H9 (cell line): ENCODE measurements at regions not wholly inside any gene's neighbourhood (a gene's known extent, or its start where the extent isn't known, plus 50 kb on each side); places are given as distances from the start of the nearest gene placed in this dataset.

Source experiments
- DNase-seq: peaks from one replicate; pipeline ENCODE4 v3.0.0-alpha.2; 2017
- H2AFZ ChIP-seq: one replicate; pipeline ENCODE4 v1.6.1; 2013; ENCODE audit warnings: mild to moderate bottlenecking, low read length, control low read depth, moderate library complexity
- H2AK5ac ChIP-seq: 2 replicates; pipeline ENCODE4 v1.6.1; 2013; ENCODE audit warnings: low read length, control low read depth, mixed read lengths; ENCODE audit not compliant: insufficient read length
- H2BK120ac ChIP-seq: one replicate; pipeline ENCODE4 v1.6.1; 2013; ENCODE audit warnings: low read depth, mild to moderate bottlenecking, low read length, control low read depth, inconsistent platforms; ENCODE audit not compliant: poor library complexity, severe bottlenecking
- H2BK12ac ChIP-seq: 2 replicates; pipeline ENCODE4 v1.6.1; 2013; ENCODE audit warnings: low read length, control low read depth, mixed read lengths, low read depth; ENCODE audit not compliant: insufficient read length
- H2BK15ac ChIP-seq: 2 replicates; pipeline ENCODE4 v1.6.1; 2013; ENCODE audit warnings: low read depth, low read length, control low read depth
- H2BK20ac ChIP-seq: one replicate; pipeline ENCODE4 v1.6.1; 2013; ENCODE audit warnings: low read depth, mild to moderate bottlenecking, low read length, control low read depth, inconsistent platforms; ENCODE audit not compliant: poor library complexity, severe bottlenecking
- H2BK5ac ChIP-seq: 2 replicates; pipeline ENCODE4 v1.6.1; 2013; ENCODE audit warnings: low read length, control low read depth, mixed read lengths; ENCODE audit not compliant: insufficient read length
- H3K14ac ChIP-seq: 2 replicates; pipeline ENCODE4 v1.6.1; 2013; ENCODE audit warnings: low read length, control low read depth; ENCODE audit not compliant: insufficient read depth
- H3K18ac ChIP-seq: 2 replicates; pipeline ENCODE4 v1.6.1; 2013; ENCODE audit warnings: low read depth, mild to moderate bottlenecking, mixed read lengths, low read length, control low read depth; ENCODE audit not compliant: insufficient read length
- H3K23ac ChIP-seq: 2 replicates; pipeline ENCODE4 v1.6.1; 2013; ENCODE audit warnings: low read length, control low read depth, mixed read lengths, low read depth; ENCODE audit not compliant: insufficient read length
- H3K23me2 ChIP-seq: 2 replicates; pipeline ENCODE4 v1.6.1; 2013; ENCODE audit warnings: low read depth, mild to moderate bottlenecking, mixed read lengths, low read length, control low read depth; ENCODE audit not compliant: insufficient read length, poor library complexity, severe bottlenecking
- H3K27ac ChIP-seq: 2 replicates; pipeline ENCODE4 v1.5.1; 2013; ENCODE audit warnings: low read length, control low read depth, mixed read lengths, low read depth; ENCODE audit not compliant: insufficient read length
- H3K27me3 ChIP-seq: 2 replicates; pipeline ENCODE4 v1.6.1; 2013; ENCODE audit warnings: low read length, control low read depth, inconsistent platforms; ENCODE audit not compliant: insufficient read depth
- H3K4ac ChIP-seq: 2 replicates; pipeline ENCODE4 v1.6.1; 2013; ENCODE audit warnings: low read depth, mild to moderate bottlenecking, control low read depth, inconsistent platforms, low read length, moderate library complexity
- H3K4me1 ChIP-seq: 2 replicates; pipeline ENCODE4 v1.6.1; 2013; ENCODE audit warnings: low read length, control low read depth, inconsistent platforms; ENCODE audit not compliant: insufficient read depth
- H3K4me2 ChIP-seq: 2 replicates; pipeline ENCODE4 v1.6.1; 2013; ENCODE audit warnings: low read length, control low read depth, mixed read lengths; ENCODE audit not compliant: insufficient read length, insufficient read depth
- H3K56ac ChIP-seq: 2 replicates; pipeline ENCODE4 v1.6.1; 2013; ENCODE audit warnings: low read depth, mild to moderate bottlenecking, mixed read lengths, low read length, control low read depth; ENCODE audit not compliant: insufficient read length
- H3K79me1 ChIP-seq: 2 replicates; pipeline ENCODE4 v1.6.1; 2013; ENCODE audit warnings: low read depth, mild to moderate bottlenecking, moderate library complexity, low read length, control low read depth, inconsistent platforms; ENCODE audit not compliant: insufficient read depth, poor library complexity, severe bottlenecking
- H3K79me2 ChIP-seq: 2 replicates; pipeline ENCODE4 v1.6.1; 2013; ENCODE audit warnings: low read length, control low read depth, inconsistent platforms; ENCODE audit not compliant: insufficient read depth
- H3K9ac ChIP-seq: 2 replicates; pipeline ENCODE4 v1.6.1; 2013; ENCODE audit warnings: low read length, control low read depth, mixed read lengths; ENCODE audit not compliant: insufficient read length; ENCODE audit errors: extremely low read depth
- H3K9me3 ChIP-seq: one replicate; pipeline ENCODE4 v1.6.1; 2013; ENCODE audit warnings: low read depth, low read length, inconsistent platforms; ENCODE audit not compliant: control insufficient read depth
- H3T11ph ChIP-seq: one replicate; pipeline ENCODE4 v1.6.1; 2013; ENCODE audit warnings: mild to moderate bottlenecking, low read length, control low read depth, inconsistent platforms
- H4K20me1 ChIP-seq: one replicate; pipeline ENCODE4 v1.6.1; 2013; ENCODE audit not compliant: control insufficient read depth, insufficient read length, insufficient read depth
- H4K5ac ChIP-seq: 2 replicates; pipeline ENCODE4 v1.6.1; 2013; ENCODE audit warnings: low read depth, mild to moderate bottlenecking, mixed read lengths, low read length, control low read depth; ENCODE audit not compliant: insufficient read length
- H4K8ac ChIP-seq: replicated peaks from 2 replicates; pipeline ENCODE4 v1.6.1; 2013; ENCODE audit warnings: low read length, control low read depth, mixed read lengths, low read depth; ENCODE audit not compliant: insufficient read length
- H4K91ac ChIP-seq: 2 replicates; pipeline ENCODE4 v1.6.1; 2013; ENCODE audit warnings: low read depth, mild to moderate bottlenecking, moderate library complexity, mixed read lengths, low read length, control low read depth; ENCODE audit not compliant: insufficient read length
- H3K27ac Mint-ChIP-seq, 3 experiments: 2 replicates in 2 of 3; 3 replicates in 1 of 3; pipeline ENCODE4 v1.8.0; 2020 to 2021; ENCODE audit warnings: mixed read lengths in 3 of 3, mild to moderate bottlenecking in 1 of 3, moderate library complexity in 1 of 3
- H3K27me3 Mint-ChIP-seq: 2 replicates; pipeline ENCODE4 v1.8.0; 2021; ENCODE audit warnings: low read depth, mild to moderate bottlenecking, moderate library complexity, mixed read lengths
- H3K36me3 Mint-ChIP-seq, 3 experiments: 2 replicates in 2 of 3; 3 replicates in 1 of 3; pipeline ENCODE4 v1.8.0; 2020 to 2021; ENCODE audit warnings: low read depth in 3 of 3, mixed read lengths in 3 of 3; ENCODE audit not compliant: insufficient read depth in 1 of 3
- H3K4me1 Mint-ChIP-seq, 2 experiments: 2 replicates each; pipeline ENCODE4 v1.8.0; 2020; ENCODE audit warnings: mixed read lengths in 2 of 2
- H3K4me3 Mint-ChIP-seq, 2 experiments: 2 replicates in 1 of 2; 3 replicates in 1 of 2; pipeline ENCODE4 v1.8.0; 2020 to 2021; ENCODE audit warnings: mild to moderate bottlenecking in 2 of 2, mixed read lengths in 2 of 2, moderate library complexity in 1 of 2
- H3K9me3 Mint-ChIP-seq, 2 experiments: 2 replicates in 1 of 2; 3 replicates in 1 of 2; pipeline ENCODE4 v1.8.0; 2020; ENCODE audit warnings: mild to moderate bottlenecking in 2 of 2, mixed read lengths in 2 of 2, moderate library complexity in 1 of 2
- WGBS: extraction: QIAGEN DNeasy Blood & Tissue Kit; methylation state at CpG from one replicate; pipeline ENCODE4 v1.1.7; 2013; ENCODE audit warnings: missing lambda C conversion rate, low lambda C conversion rate, mixed read lengths; ENCODE audit not compliant: insufficient read length; ENCODE audit errors: extremely low coverage; 5-methylcytosine and 5-hydroxymethylcytosine counted together
- TF ChIP-seq, protein P1 (sequence below): fragments of 200-600 bp; sonication (generic); conservative IDR thresholded peaks from 3 replicates; pipeline ENCODE4 v1.8.0; 2021; ENCODE audit warnings: antibody characterized with exemption, mild to moderate bottlenecking

DNA sequence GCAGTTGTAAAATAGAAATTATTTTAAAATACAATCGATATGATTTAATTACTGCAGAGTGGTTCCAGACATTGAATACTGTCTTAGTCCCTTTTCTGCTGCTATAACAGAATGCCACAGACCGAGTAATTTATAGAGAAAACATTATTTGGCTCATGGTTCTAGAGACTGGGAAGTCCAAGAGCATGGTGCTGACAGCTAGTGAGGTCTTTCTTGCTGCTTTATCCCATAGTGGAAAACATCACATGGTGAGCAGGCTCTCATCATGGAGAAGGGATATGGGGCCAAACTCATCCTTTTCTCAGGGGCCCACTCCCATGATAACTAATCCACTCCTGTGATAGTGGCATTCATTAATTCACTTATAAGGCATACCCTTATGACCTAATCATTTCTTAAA, 120.0 kb upstream of the TBL1XR1 start:
- no peaks in the 10 kb centered on the region for H3K9me3 ChIP-seq
- no peak overlapping the region for H3K18ac ChIP-seq
- H3K23ac ChIP-seq: no peak overlapping the region
- H2AK5ac ChIP-seq: no peak overlapping the region
- H4K8ac ChIP-seq: no peak overlapping the region
- H3K79me1 ChIP-seq: no peaks in the 10 kb centered on the region
- no peak overlapping the region for H2BK5ac ChIP-seq
- no peak for DNase-seq
- Mint-ChIP-seq H3K36me3 (peaks cover 0 to 6% (median 3%) of the 10 kb centered on the region in 3 experiments; a peak in 2 of 7 replicates), H3K9me3 (peaks cover 4 to 8% of the 10 kb centered on the region in 2 experiments; a peak in 4 of 5 replicates), H3K27ac (no peak overlapping the region), H3K4me1 (peaks cover 0 to 4% of the 10 kb centered on the region in 2 experiments; a peak in 2 of 4 replicates), H3K4me3 (no peak overlapping the region), H3K27me3 (no peaks in the 10 kb centered on the region)
- H2BK20ac ChIP-seq: no peak overlapping the region
- no CpG with 5 or more reads among the region's 2 CpGs for WGBS
- no peak overlapping the region for H4K5ac ChIP-seq
- TF ChIP-seq, protein P1, sequence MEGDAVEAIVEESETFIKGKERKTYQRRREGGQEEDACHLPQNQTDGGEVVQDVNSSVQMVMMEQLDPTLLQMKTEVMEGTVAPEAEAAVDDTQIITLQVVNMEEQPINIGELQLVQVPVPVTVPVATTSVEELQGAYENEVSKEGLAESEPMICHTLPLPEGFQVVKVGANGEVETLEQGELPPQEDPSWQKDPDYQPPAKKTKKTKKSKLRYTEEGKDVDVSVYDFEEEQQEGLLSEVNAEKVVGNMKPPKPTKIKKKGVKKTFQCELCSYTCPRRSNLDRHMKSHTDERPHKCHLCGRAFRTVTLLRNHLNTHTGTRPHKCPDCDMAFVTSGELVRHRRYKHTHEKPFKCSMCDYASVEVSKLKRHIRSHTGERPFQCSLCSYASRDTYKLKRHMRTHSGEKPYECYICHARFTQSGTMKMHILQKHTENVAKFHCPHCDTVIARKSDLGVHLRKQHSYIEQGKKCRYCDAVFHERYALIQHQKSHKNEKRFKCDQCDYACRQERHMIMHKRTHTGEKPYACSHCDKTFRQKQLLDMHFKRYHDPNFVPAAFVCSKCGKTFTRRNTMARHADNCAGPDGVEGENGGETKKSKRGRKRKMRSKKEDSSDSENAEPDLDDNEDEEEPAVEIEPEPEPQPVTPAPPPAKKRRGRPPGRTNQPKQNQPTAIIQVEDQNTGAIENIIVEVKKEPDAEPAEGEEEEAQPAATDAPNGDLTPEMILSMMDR: no peak
- H3K79me2 ChIP-seq: no peaks in the 10 kb centered on the region
- H2BK15ac ChIP-seq: no peak overlapping the region
- no peaks in the 10 kb centered on the region for H3K27me3 ChIP-seq
- no peak overlapping the region for H3K56ac ChIP-seq
- no peak overlapping the region for H3K14ac ChIP-seq
- no peak overlapping the region for H2BK12ac ChIP-seq
- no peak overlapping the region for H3K4me2 ChIP-seq
- no peaks in the 10 kb centered on the region for H3K4me1 ChIP-seq
- H3T11ph ChIP-seq: no peak overlapping the region
- H4K91ac ChIP-seq: no peak overlapping the region
- H2BK120ac ChIP-seq: no peak overlapping the region
- H3K27ac ChIP-seq: no peak overlapping the region
- H3K9ac ChIP-seq: no peak overlapping the region
- no peak overlapping the region for H3K4ac ChIP-seq
- no peaks in the 10 kb centered on the region for H4K20me1 ChIP-seq
- H2AFZ ChIP-seq: no peak overlapping the region
- H3K23me2 ChIP-seq: no peaks in the 10 kb centered on the region
